ENCODE measurements at regions not wholly inside any gene's neighbourhood (a gene's known extent, or its start where the extent isn't known, plus 50 kb on each side); places are given as distances from the start of the nearest gene placed in this dataset.

DNA sequence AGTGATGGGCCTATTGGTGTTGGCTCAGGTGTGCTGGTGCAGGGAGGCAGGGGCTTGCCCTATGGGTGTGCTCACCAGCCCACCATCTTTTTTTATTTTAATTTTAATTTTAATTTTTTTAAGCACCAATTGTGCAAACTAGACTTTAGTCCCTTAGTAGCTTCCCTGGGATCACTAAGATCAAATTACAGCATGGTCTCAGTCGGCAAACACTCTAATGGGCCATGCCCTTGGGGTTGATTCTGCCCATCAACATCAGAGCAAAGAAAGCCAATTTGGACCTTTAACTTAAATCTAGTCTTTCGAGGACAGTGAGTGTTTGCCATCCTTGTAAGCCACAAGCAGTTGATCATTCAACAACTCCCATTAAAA, 64.7 kb upstream of the KCNE2 start:
- TF ChIP-seq, protein P1, sequence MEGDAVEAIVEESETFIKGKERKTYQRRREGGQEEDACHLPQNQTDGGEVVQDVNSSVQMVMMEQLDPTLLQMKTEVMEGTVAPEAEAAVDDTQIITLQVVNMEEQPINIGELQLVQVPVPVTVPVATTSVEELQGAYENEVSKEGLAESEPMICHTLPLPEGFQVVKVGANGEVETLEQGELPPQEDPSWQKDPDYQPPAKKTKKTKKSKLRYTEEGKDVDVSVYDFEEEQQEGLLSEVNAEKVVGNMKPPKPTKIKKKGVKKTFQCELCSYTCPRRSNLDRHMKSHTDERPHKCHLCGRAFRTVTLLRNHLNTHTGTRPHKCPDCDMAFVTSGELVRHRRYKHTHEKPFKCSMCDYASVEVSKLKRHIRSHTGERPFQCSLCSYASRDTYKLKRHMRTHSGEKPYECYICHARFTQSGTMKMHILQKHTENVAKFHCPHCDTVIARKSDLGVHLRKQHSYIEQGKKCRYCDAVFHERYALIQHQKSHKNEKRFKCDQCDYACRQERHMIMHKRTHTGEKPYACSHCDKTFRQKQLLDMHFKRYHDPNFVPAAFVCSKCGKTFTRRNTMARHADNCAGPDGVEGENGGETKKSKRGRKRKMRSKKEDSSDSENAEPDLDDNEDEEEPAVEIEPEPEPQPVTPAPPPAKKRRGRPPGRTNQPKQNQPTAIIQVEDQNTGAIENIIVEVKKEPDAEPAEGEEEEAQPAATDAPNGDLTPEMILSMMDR (IDR thresholded peaks at IDR 0.05): no peak
- no peak for TF ChIP-seq POLR2A (IDR thresholded peaks at IDR 0.05)

All from prostate gland (tissue), 2 donors.